A673 (cell line): ENCODE measurements at regions not wholly inside any gene's neighbourhood (a gene's known extent, or its start where the extent isn't known, plus 50 kb on each side); places are given as distances from the start of the nearest gene placed in this dataset.

Source experiments
- EZH2 ChIP-seq: fragments of 200-600 bp; sonication (generic); IDR thresholded peaks from 2 replicates; pipeline ENCODE4 v1.6.1; 2017; ENCODE audit warnings: borderline replicate concordance, low read depth, mild to moderate bottlenecking, mixed read lengths, antibody characterized with exemption, low read length; ENCODE audit not compliant: poor library complexity, severe bottlenecking
- TF ChIP-seq, protein P1 (sequence below): fragments of 300-800, 200-600 bp; sonication (generic); conservative IDR thresholded peaks from 2 replicates; pipeline ENCODE4 v1.5.1; 2017; ENCODE audit warnings: low read depth, mild to moderate bottlenecking, antibody characterized with exemption, low read length, moderate library complexity, mixed read lengths

DNA sequence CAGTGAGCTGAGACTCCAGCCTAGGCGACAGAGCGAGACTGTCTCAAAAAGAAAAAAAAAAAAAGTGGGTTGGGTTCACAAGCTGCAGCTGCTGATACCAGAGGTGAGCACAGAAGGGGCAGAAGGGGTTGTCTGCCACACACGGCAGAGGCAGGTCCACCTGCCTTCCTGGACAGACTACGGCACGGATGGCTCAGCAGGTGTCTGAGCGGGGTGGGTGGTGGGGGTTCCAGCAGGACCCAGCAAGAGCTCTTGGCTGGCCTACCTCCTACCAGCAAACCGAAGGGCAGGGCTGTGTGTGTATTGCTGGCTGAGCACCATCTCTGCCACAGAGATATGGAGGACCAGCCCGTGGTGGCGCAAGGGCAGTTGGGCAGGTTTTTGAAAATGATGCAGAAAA lies 130.4 kb upstream of the ASB18 start:
- TF ChIP-seq, protein P1, sequence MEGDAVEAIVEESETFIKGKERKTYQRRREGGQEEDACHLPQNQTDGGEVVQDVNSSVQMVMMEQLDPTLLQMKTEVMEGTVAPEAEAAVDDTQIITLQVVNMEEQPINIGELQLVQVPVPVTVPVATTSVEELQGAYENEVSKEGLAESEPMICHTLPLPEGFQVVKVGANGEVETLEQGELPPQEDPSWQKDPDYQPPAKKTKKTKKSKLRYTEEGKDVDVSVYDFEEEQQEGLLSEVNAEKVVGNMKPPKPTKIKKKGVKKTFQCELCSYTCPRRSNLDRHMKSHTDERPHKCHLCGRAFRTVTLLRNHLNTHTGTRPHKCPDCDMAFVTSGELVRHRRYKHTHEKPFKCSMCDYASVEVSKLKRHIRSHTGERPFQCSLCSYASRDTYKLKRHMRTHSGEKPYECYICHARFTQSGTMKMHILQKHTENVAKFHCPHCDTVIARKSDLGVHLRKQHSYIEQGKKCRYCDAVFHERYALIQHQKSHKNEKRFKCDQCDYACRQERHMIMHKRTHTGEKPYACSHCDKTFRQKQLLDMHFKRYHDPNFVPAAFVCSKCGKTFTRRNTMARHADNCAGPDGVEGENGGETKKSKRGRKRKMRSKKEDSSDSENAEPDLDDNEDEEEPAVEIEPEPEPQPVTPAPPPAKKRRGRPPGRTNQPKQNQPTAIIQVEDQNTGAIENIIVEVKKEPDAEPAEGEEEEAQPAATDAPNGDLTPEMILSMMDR: no peak
- TF ChIP-seq EZH2: no peak
